Uterus (tissue), 2 donors: ENCODE measurements at regions not wholly inside any gene's neighbourhood (a gene's known extent, or its start where the extent isn't known, plus 50 kb on each side); places are given as distances from the start of the nearest gene placed in this dataset.

ENCODE experiments used
- POLR2A ChIP-seq, 2 donors: fragments of 450-650 bp; IDR thresholded peaks; one replicate each; pipeline ENCODE4 v1.6.1; 2016; ENCODE audit warnings: antibody characterized with exemption in 2 of 2, mild to moderate bottlenecking in 1 of 2, moderate library complexity in 1 of 2
- TF ChIP-seq, protein P1 (sequence below), 4 experiments: fragments of 200-600 bp in 2 of 4; fragments of 450-650 bp in 2 of 4; sonication (generic) in 2 of 4; IDR thresholded peaks; one replicate each; pipeline ENCODE4 v1.5.1; 2016 to 2019; ENCODE audit warnings: antibody characterized with exemption in 4 of 4, mild to moderate bottlenecking in 2 of 4, moderate library complexity in 1 of 4

DNA sequence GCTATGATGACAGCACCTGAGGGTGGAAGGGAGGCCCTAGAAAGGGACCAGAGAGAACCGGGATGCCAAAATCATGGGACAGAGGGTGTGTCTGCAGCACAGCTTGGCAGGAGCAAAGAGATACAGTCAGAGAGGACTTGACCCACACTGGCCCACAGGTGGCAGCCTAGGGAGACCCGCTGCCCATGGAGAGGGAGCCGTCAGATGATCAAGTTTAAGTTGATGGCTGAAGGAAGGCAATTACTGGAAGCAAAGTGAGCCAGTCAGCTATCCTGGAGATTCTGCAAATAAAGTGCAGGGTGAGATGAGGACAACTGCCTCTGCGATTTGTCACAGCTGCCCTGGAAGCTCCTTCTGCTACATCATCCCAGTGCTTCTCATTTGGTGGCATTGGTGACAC is 74.0 kb downstream of the CMPK2 start:
- no peak for TF ChIP-seq POLR2A (IDR thresholded peaks at IDR 0.05)
- TF ChIP-seq, protein P1, sequence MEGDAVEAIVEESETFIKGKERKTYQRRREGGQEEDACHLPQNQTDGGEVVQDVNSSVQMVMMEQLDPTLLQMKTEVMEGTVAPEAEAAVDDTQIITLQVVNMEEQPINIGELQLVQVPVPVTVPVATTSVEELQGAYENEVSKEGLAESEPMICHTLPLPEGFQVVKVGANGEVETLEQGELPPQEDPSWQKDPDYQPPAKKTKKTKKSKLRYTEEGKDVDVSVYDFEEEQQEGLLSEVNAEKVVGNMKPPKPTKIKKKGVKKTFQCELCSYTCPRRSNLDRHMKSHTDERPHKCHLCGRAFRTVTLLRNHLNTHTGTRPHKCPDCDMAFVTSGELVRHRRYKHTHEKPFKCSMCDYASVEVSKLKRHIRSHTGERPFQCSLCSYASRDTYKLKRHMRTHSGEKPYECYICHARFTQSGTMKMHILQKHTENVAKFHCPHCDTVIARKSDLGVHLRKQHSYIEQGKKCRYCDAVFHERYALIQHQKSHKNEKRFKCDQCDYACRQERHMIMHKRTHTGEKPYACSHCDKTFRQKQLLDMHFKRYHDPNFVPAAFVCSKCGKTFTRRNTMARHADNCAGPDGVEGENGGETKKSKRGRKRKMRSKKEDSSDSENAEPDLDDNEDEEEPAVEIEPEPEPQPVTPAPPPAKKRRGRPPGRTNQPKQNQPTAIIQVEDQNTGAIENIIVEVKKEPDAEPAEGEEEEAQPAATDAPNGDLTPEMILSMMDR (IDR thresholded peaks at IDR 0.05) = no peak
